T-helper 17 cell (primary cell): ENCODE measurements at regions not wholly inside any gene's neighbourhood (a gene's known extent, or its start where the extent isn't known, plus 50 kb on each side); places are given as distances from the start of the nearest gene placed in this dataset.

Experiments used
- ATAC-seq: fragments of 150-1000 bp; cut with Tn5 transposase; 2 replicates; pipeline ENCODE4 v1.10.0; 2021; ENCODE audit warnings: mild to moderate bottlenecking, moderate library complexity
- DNase-seq, 3 donors: peaks; one replicate each; pipeline versions ENCODE4 v3.0.0 to v3.0.0-alpha.2; 2020 to 2021
- H3K9me3 ChIP-seq: one replicate; pipeline ENCODE4 v1.7.0; 2013; ENCODE audit warnings: low read length, mild to moderate bottlenecking; ENCODE audit not compliant: control insufficient read depth, poor library complexity, severe bottlenecking
- H3K27ac Mint-ChIP-seq: one replicate; pipeline ENCODE4 v1.8.0; 2022; ENCODE audit warnings: mild to moderate bottlenecking, moderate library complexity, mixed read lengths
- H3K27me3 Mint-ChIP-seq: one replicate; pipeline ENCODE4 v1.8.0; 2022; ENCODE audit warnings: mixed read lengths
- H3K36me3 Mint-ChIP-seq: one replicate; pipeline ENCODE4 v1.8.0; 2022; ENCODE audit warnings: low read depth, mixed read lengths
- H3K4me1 Mint-ChIP-seq: one replicate; pipeline ENCODE4 v1.8.0; 2022; ENCODE audit warnings: mild to moderate bottlenecking, mixed read lengths
- H3K4me3 Mint-ChIP-seq: one replicate; pipeline ENCODE4 v1.8.0; 2022; ENCODE audit warnings: mild to moderate bottlenecking, moderate library complexity, mixed read lengths

DNA sequence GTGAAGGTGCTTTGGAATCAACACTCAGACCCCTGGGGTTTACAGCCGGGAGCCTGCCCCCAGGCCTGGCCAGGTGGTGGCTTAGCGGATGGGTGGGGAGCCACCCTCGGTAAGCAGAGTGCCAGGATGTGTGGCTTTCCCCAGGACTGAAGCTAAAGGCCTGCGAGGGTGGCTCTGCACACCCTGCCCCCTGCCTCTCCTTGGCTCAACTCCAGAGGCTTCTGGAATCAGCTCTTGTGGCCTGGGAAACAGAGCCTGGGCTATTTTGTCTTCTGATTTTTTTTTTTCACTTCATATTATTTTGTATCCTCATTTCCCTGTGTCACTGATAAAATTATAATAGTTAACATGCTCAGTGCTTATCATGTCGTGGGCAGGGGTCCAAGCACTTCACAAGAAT is 79.8 kb downstream of the RHOB start:
- no peak overlapping the region for H3K4me3 Mint-ChIP-seq
- no peak overlapping the region for H3K27ac Mint-ChIP-seq
- ATAC-seq (no peak), DNase-seq (no peak)
- H3K9me3 ChIP-seq, result no peaks in the 10 kb centered on the region
- H3K36me3 Mint-ChIP-seq, result no peaks in the 10 kb centered on the region
- H3K27me3 Mint-ChIP-seq, result peaks cover 13% of the 10 kb centered on the region
- H3K4me1 Mint-ChIP-seq, result peaks cover 4% of the 10 kb centered on the region

DNA sequence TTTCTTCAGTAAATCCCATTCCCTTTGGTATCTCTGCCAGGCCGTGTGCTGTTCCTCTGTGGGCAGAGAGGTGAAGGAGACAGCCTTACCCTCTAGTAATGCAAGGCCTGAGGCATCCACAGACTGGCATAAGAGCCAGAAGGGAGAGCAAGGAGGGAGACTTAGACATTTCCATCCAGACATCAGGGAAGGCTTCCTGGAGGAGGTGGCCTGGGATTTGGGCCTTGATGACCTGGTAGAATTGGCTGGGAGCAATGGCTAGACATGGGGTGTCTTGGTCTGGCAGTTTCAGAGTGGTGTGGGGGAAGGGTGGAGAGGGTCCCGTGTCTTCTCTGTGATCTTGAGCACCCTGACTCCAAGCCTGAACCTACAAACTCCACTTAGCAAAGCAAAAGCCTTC is 81.8 kb downstream of the RHOB start:
- Mint-ChIP-seq H3K36me3 (no peaks in the 10 kb centered on the region), H3K4me3 (no peak overlapping the region), H3K4me1 (no peaks in the 10 kb centered on the region), H3K27ac (no peak overlapping the region), H3K27me3 (peaks cover 11% of the 10 kb centered on the region)
- no peak for DNase-seq
- no peak for ATAC-seq
- H3K9me3 ChIP-seq, result no peaks in the 10 kb centered on the region

DNA sequence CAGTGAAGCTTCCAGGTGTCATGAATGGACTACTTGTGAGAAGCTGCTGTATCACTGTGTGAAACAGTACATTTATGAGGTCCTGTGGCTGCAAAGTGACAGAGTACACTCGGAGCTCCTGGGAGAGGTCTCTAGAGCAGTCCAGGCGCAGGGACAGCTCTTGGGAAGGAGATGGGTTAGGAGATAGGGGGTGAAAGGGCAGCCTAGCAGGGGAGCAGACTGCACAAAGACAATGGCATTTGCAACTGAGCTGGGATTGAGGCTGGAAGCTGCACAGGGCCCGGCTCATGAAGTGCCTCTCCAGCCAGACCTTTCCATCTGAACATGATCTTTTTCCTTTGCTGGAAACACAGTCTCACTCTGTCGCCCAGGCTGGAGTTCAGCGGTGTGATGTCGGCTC is 83.6 kb downstream of the RHOB start:
- DNase-seq, result no peak
- Mint-ChIP-seq H3K27me3 (peaks cover 25% of the 10 kb centered on the region), H3K4me1 (peaks cover 2% of the 10 kb centered on the region), H3K36me3 (peaks cover 7% of the 10 kb centered on the region), H3K27ac (no peak overlapping the region), H3K4me3 (peak overlapping the region; percentile 36)
- ATAC-seq, result no peak
- no peaks in the 10 kb centered on the region for H3K9me3 ChIP-seq

- ATAC-seq, result no peak
Observed at GRCh38 chr2:20531633-20532262, 84.9 kb downstream of the RHOB start.

DNA sequence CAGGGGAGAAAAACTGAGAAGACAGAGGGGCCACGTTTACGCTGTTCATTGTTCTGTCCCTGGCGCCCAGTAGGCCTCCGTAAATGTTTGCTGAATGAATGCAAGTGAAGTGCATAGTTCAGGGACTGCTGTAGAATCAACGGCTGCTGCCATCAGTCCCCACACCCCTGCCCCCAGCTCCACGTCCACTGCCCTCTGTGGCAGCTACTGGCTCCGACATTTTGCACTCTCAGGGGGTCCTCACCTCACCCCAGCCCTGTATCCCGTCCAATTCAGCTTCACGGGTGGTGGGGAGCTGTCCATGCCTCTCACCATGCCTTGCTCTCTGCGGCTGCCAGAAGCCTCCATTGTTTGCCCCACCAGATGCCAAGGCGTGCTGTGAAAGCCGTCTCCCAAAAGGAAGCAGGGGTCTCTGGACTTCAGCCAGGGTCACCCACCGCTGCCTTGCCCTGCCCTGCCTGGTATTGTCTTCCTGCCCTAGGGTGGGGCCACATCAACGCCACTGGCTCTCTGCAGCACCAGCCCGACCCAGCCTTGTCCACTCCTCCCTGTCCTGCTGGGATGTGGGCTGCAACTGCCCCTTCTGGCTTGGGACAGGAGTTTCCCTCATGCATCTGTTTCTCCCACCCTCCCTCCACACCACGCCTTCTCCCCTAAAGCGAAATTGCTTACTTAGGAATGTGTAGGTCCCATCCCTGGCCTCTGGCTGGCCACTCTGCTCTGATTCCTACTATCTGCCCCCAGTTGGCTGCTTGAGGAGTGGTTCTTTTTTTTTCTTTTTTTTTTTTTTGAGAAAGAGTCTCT is 86.0 kb downstream of the RHOB start:
- peaks cover 25% of the 10 kb centered on the region for H3K27me3 Mint-ChIP-seq
- DNase-seq, result no peak
- no peak for ATAC-seq
- no peak overlapping the region for H3K4me3 Mint-ChIP-seq
- H3K27ac Mint-ChIP-seq, result peak overlapping the region; percentile 8
- H3K4me1 Mint-ChIP-seq, result peaks cover 2% of the 10 kb centered on the region
- H3K9me3 ChIP-seq, result no peaks in the 10 kb centered on the region
- H3K36me3 Mint-ChIP-seq, result peaks cover 7% of the 10 kb centered on the region

More at GRCh38 chr2:20531633-20532262, 84.9 kb downstream of the RHOB start:
- H3K4me1 Mint-ChIP-seq, result peaks cover 2% of the 10 kb centered on the region
- peaks cover 7% of the 10 kb centered on the region for H3K36me3 Mint-ChIP-seq
- peak overlapping the region; percentile 8 for H3K27ac Mint-ChIP-seq
- H3K9me3 ChIP-seq, result no peaks in the 10 kb centered on the region
- H3K4me3 Mint-ChIP-seq, result no peak overlapping the region
- peaks cover 25% of the 10 kb centered on the region for H3K27me3 Mint-ChIP-seq
- no peak for DNase-seq

DNA sequence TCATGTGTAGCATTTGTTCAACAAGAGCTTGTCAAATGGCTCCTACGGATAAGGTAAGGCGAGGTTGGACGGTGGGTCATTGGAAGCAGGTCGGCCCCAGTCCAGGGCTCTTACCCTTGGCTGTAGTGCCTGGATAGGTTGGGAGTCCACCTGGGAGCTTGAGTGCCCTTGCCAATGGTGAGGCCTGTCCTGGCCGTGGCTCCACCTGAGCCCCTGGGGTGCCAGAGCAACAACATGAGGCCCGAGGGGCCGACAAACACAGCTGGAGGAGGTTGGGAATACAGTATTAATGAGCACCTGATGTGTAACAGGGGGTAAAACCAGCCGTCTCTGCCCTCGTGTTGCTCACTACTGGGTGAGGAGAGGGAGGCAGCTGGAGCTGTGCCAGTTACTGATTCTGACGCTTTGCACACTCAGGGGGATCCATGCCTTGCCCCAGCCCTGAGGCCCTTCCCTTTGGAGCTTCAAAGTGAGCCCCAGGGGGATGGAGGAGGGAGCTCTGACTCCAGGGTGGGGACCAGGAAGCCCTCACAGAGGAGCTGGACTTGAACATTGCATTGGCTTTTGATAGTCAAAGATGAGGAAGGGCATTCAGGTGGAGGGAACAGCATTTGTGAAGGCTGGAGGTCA is 87.2 kb downstream of the RHOB start:
- ATAC-seq (no peak), DNase-seq (no peak)
- Mint-ChIP-seq H3K36me3 (peaks cover 7% of the 10 kb centered on the region), H3K4me3 (no peak overlapping the region), H3K27me3 (peaks cover 32% of the 10 kb centered on the region), H3K27ac (no peak overlapping the region), H3K4me1 (peaks cover 2% of the 10 kb centered on the region)
- H3K9me3 ChIP-seq, result no peaks in the 10 kb centered on the region

DNA sequence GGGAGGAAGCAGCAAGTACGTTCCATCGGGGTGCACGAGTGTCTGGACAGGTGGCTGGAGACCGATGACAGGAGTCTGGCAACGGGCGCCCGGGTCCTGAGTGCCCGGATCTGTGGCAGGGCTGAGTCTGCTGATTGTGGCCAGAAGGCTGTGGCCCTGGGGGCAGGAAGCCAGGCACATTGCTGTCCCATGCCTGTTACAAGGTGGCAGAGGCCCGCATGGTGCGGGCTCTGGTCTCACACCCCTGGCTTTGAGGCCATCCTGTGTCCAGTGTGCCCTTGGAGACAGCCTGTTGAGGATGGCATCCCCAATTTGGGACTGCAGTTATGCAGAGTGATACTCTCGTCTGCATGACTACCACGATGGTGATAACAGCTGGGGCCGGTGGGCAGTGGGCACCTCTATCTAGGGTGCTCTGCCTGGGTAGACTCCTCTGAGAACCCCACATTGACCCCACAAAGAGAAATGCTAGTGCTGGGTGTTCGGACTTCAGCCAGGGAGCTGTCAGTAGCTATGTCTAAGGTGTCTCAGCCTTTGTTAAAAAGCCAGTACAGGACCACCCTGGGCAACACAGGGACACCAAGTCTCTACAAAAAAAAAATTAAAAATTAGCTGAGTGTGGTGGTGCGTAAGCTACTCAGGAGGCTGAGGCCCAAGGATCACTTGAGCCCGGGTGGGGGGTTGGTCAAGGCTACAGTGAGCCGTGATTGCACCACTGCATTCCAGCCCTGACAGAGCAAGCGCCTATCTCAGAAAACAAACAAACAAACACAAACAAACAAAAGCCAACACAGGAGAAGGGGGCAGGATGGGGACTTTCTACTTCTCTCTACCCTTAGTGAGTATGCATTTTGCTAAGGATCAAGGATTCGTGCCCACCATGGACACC is 88.3 kb downstream of the RHOB start:
- H3K9me3 ChIP-seq, result no peaks in the 10 kb centered on the region
- Mint-ChIP-seq H3K4me1 (peaks cover 2% of the 10 kb centered on the region), H3K36me3 (peaks cover 7% of the 10 kb centered on the region), H3K27ac (no peak overlapping the region), H3K4me3 (no peak overlapping the region), H3K27me3 (peaks cover 38% of the 10 kb centered on the region)
- DNase-seq (no peak), ATAC-seq (no peak)

GRCh38 chr2:20536619-20537422 is 89.9 kb downstream of the RHOB start:
- ATAC-seq (no peak), DNase-seq (no peak)
- Mint-ChIP-seq H3K27me3 (peaks cover 41% of the 10 kb centered on the region), H3K36me3 (peaks cover 7% of the 10 kb centered on the region), H3K27ac (no peak overlapping the region), H3K4me3 (no peak overlapping the region), H3K4me1 (peaks cover 2% of the 10 kb centered on the region)
- H3K9me3 ChIP-seq, result no peaks in the 10 kb centered on the region

DNA sequence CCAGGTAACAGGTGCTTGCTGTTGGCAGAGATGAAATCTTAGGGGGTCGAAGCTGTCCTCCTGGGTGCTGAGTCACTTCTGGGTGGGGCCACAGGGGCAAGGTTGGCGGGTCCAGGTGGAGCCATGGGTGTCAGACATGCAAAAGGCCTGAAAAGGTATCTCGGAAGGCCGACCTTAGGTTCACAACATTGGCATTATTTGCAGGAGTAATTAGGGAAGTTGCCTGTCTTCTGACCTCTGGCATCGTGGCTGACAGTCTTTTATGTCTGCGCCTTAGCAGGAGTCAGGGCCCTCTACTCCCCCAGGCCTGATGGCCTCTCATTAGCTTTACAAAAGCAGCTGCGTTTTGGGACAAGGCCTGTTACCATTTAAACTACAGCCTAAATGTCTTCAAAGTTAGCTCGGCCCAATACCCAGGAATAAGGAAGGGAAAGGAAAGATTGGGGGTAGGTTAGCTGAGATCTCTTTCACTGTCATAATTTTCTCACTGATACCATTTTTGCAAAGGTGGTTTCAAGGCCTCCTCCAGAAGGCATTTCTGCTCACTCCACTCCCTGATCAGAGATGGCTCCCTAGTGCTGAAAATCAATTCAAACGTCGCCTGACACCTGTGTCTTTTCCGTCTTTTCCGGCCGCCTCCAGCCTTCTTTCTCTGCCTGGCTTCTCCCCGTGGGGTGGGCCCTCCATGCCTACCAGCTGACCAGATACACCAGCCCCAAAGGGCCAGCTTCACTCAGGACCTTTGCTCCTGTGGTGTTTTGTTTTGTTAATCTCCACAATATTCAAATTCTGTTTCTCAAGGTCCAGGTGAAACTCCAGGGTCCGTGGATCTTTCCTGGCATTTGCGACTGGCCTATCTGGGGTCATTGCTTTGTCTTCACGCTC is 90.8 kb downstream of the RHOB start:
- ATAC-seq, result no peak
- H3K27ac Mint-ChIP-seq, result no peak overlapping the region

DNA sequence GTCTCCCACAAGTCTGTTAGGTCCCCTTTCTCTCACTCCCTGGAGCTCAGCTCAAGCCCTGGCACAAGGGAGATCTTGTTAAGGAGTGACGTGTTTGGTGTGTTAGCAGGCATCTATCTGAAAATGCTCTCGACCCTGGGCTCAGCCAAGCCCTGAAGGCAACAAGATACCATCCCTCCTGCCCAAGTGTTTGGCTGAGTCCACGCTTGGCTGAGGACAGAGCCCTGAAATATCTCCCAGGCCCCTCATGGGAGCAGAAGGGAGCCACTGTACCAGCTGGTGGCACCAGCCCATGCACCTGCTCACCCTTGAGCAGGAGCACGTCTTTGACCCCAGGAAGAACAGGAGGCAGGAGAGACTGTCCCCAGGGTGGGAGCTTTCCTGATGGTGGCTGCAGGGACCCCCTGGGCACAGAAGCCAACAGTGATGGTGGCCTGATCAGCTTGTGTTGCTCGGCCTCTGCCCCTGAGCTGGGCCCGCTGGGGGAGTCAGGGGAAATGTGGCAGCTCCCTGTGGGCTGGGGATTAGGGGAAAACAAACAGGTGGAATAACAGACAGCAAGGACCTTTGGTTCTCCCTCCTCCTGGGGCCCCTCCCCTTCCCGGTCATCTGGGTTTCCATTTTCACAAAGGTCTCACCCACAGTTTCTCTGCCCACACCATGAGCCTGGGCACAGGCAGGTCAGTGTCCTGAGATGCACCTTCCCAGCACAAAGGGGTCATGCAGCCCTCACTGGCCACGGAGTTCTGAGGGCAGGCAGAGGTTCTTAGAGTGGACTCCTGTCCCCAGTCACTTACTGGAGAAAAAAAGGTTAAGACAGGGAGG is 91.6 kb downstream of the RHOB start:
- no peaks in the 10 kb centered on the region for H3K9me3 ChIP-seq
- peaks cover 43% of the 10 kb centered on the region for H3K27me3 Mint-ChIP-seq
- no peak overlapping the region for H3K27ac Mint-ChIP-seq
- no peak overlapping the region for H3K4me3 Mint-ChIP-seq
- peaks cover 6% of the 10 kb centered on the region for H3K4me1 Mint-ChIP-seq
- ATAC-seq (no peak), DNase-seq (no peak)
- H3K36me3 Mint-ChIP-seq, result peaks cover 7% of the 10 kb centered on the region

More for the DNA sequence above, 90.8 kb downstream of the RHOB start:
- Mint-ChIP-seq H3K4me3 (no peak overlapping the region), H3K4me1 (peaks cover 2% of the 10 kb centered on the region), H3K36me3 (peaks cover 7% of the 10 kb centered on the region), H3K27me3 (peaks cover 41% of the 10 kb centered on the region)
- DNase-seq, result no peak
- no peaks in the 10 kb centered on the region for H3K9me3 ChIP-seq

- DNase-seq, result no peak
- peaks cover 6% of the 10 kb centered on the region for H3K4me1 Mint-ChIP-seq
- no peak for ATAC-seq
- H3K36me3 Mint-ChIP-seq, result peaks cover 4% of the 10 kb centered on the region
- H3K27me3 Mint-ChIP-seq, result peaks cover 36% of the 10 kb centered on the region
- no peaks in the 10 kb centered on the region for H3K9me3 ChIP-seq
- no peak overlapping the region for H3K4me3 Mint-ChIP-seq
- H3K27ac Mint-ChIP-seq, result no peak overlapping the region
Observed at GRCh38 chr2:20539133-20539719, 92.4 kb downstream of the RHOB start.
